ENCODE measurements at regions not wholly inside any gene's neighbourhood (a gene's known extent, or its start where the extent isn't known, plus 50 kb on each side); places are given as distances from the start of the nearest gene placed in this dataset.

GRCh38 chr4:189131118-189131517, 809.6 kb upstream of the FRG1 start:
- H3K4me3 ChIP-seq (ENCODE audit: low read depth in 2 of 2, low read length in 2 of 2), result no peak overlapping the region
- H3K27ac ChIP-seq (ENCODE audit: low read length), result no peak overlapping the region
- DNase-seq (ENCODE audit: low read depth, low spot score), result no peak
- H3K4me1 ChIP-seq (ENCODE audit: control insufficient read depth, insufficient read depth, low read length), result no peaks in the 10 kb centered on the region
- CTCF ChIA-PET, result no interaction called here
- intact Hi-C loops (cut with micrococcal nuclease; ENCODE audit: unreplicated experiment) (no loop called here), in situ Hi-C loops (cut with HindIII; ENCODE audit: low pct_unique_long_range_greater_than_20kb, low sequenced_read_pairs) (no loop called here)
- H3K27me3 ChIP-seq (ENCODE audit: control insufficient read depth, insufficient read depth, low read length), result no peaks in the 10 kb centered on the region
- no peaks in the 10 kb centered on the region for H3K9me3 ChIP-seq (ENCODE audit: control insufficient read depth, insufficient read depth, low read depth, low read length)
- no peak for ATAC-seq
- POLR2A ChIA-PET, result interaction anchor here (0.5 kb wide), 1 partner anchor 1571 kb away, joined by 4 read pairs; no protein-coding TSS in a partner anchor
- no peaks in the 10 kb centered on the region for H3K36me3 ChIP-seq (ENCODE audit: control insufficient read depth, insufficient read depth, low read length)
- BruUV-seq (replicated peaks), result no TSS peak
- TF ChIP-seq REST (IDR thresholded peaks at IDR 0.05; ENCODE audit: insufficient read depth in 1 of 2, low read depth in 2 of 2, low read length in 1 of 2) (peak; percentile 30 to 36; a peak in 1 of 4 replicates), SIN3A (IDR thresholded peaks at IDR 0.05; ENCODE audit: borderline replicate concordance, insufficient read depth, low read depth, low read length) (no peak)

GRCh38 chr4:189136462-189136861, 804.2 kb upstream of the FRG1 start:
- ATAC-seq (no peak), DNase-seq (ENCODE audit: low read depth, low spot score) (no peak)
- POLR2A ChIA-PET, result no interaction called here
- Histone ChIP-seq H3K9me3 (ENCODE audit: control insufficient read depth, insufficient read depth, low read depth, low read length) (no peaks in the 10 kb centered on the region), H3K36me3 (ENCODE audit: control insufficient read depth, insufficient read depth, low read length) (no peaks in the 10 kb centered on the region), H3K4me1 (ENCODE audit: control insufficient read depth, insufficient read depth, low read length) (no peaks in the 10 kb centered on the region), H3K27ac (ENCODE audit: low read length) (no peak overlapping the region), H3K27me3 (ENCODE audit: control insufficient read depth, insufficient read depth, low read length) (no peaks in the 10 kb centered on the region), H3K4me3 (ENCODE audit: low read depth in 2 of 2, low read length in 2 of 2) (no peak overlapping the region)
- in situ Hi-C loops (cut with HindIII; ENCODE audit: low pct_unique_long_range_greater_than_20kb, low sequenced_read_pairs), result no loop called here
- CTCF ChIA-PET, result no interaction called here
- TF ChIP-seq TCF7L2 (IDR thresholded peaks at IDR 0.05; ENCODE audit: low read depth, low read length) (no peak), SIN3A (IDR thresholded peaks at IDR 0.05; ENCODE audit: borderline replicate concordance, insufficient read depth, low read depth, low read length) (no peak)
- no TSS peak for BruUV-seq (replicated peaks)
- intact Hi-C loops (cut with micrococcal nuclease; ENCODE audit: unreplicated experiment), result no loop called here

DNA sequence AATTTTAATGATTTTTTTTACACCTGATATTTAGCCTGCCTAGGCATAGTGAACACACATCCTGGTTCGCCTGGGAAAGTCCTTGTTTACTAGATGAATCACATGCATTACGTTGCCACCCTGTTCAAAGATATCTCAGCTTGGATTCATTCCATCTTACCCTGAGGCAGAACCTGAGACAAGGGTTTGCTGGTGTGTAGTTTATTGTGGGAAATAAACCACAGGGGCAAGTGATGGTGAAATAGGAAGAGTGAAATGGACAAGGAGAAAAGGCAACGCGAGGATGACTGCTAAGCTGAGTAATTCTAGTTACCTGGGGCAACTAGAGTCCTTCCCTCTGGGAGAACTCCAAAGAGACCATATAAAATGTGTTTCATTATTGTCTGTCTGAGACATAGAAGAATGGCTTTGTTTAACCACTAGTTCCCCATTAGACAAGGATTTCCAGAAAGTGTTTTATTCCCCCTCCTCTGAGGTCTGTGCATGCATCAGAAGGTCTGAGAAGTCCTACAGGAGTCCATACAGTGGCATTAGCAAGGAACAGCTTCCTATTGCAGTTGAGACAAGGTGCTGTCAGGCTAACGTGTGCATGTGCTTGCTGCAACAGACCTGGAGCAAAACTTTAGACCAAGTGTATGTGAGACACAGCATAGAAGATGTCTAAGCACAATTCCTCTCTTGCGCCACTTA, 797.3 kb upstream of the FRG1 start:
- H3K27ac ChIP-seq (ENCODE audit: low read length), result no peak overlapping the region
- ChIA-PET CTCF (no interaction called here), POLR2A (no interaction called here)
- DNase-seq (ENCODE audit: low read depth, low spot score) (peak; percentile 61), ATAC-seq (peak; percentile 69)
- in situ Hi-C loops (cut with HindIII; ENCODE audit: low pct_unique_long_range_greater_than_20kb, low sequenced_read_pairs), result no loop called here
- no peak overlapping the region for H3K4me3 ChIP-seq (ENCODE audit: low read depth in 2 of 2, low read length in 2 of 2)
- H3K9me3 ChIP-seq (ENCODE audit: control insufficient read depth, insufficient read depth, low read depth, low read length), result no peaks in the 10 kb centered on the region
- no peaks in the 10 kb centered on the region for H3K4me1 ChIP-seq (ENCODE audit: control insufficient read depth, insufficient read depth, low read length)
- intact Hi-C loops (cut with micrococcal nuclease; ENCODE audit: unreplicated experiment), result no loop called here
- no peaks in the 10 kb centered on the region for H3K36me3 ChIP-seq (ENCODE audit: control insufficient read depth, insufficient read depth, low read length)
- BruUV-seq (replicated peaks), result no TSS peak
- TF ChIP-seq CTCF (IDR thresholded peaks at IDR 0.05) (no peak), TCF7L2 (IDR thresholded peaks at IDR 0.05; ENCODE audit: low read depth, low read length) (no peak), POLR2AphosphoS5 (IDR thresholded peaks at IDR 0.05; ENCODE audit: low read depth, low read length) (no peak), SIN3A (IDR thresholded peaks at IDR 0.05; ENCODE audit: borderline replicate concordance, insufficient read depth, low read depth, low read length) (no peak), REST (IDR thresholded peaks at IDR 0.05; ENCODE audit: insufficient read depth in 1 of 2, low read depth in 2 of 2, low read length in 1 of 2) (no peak)
- no peaks in the 10 kb centered on the region for H3K27me3 ChIP-seq (ENCODE audit: control insufficient read depth, insufficient read depth, low read length)
